GM23338 (cell line): ENCODE measurements at regions not wholly inside any gene's neighbourhood (a gene's known extent, or its start where the extent isn't known, plus 50 kb on each side); places are given as distances from the start of the nearest gene placed in this dataset.

ENCODE experiments used
- ATAC-seq: fragments of 200-7000 bp; cut with Tn5 transposase; 3 replicates; pipeline ENCODE4 v1.9.1; 2020
- DNase-seq: peaks from one replicate; pipeline ENCODE4 v3.0.0-alpha.2; 2015; ENCODE audit warnings: low spot score
- H2AFZ ChIP-seq: fragments of 200-600 bp; sonication (generic); 2 replicates; pipeline ENCODE4 v1.8.0; 2016; ENCODE audit warnings: antibody characterized with exemption, mild to moderate bottlenecking, moderate library complexity
- H3F3A ChIP-seq: fragments of 200-600 bp; sonication (generic); replicated peaks from 2 replicates; pipeline ENCODE4 v1.8.0; 2017; ENCODE audit warnings: antibody characterized with exemption, mixed run types, low read depth
- H3K27ac ChIP-seq: fragments of 200-600 bp; sonication (generic); 2 replicates; pipeline ENCODE4 v1.6.1; 2016; ENCODE audit warnings: low read depth
- H3K27me3 ChIP-seq: fragments of 200-600 bp; sonication (generic); 2 replicates; pipeline ENCODE4 v1.8.0; 2016; ENCODE audit warnings: mild to moderate bottlenecking, mixed run types, moderate library complexity; ENCODE audit not compliant: insufficient read depth
- H3K36me3 ChIP-seq: fragments of 200-600 bp; sonication (generic); 2 replicates; pipeline ENCODE4 v1.8.0; 2016; ENCODE audit warnings: mild to moderate bottlenecking; ENCODE audit not compliant: insufficient read depth
- H3K4me1 ChIP-seq: fragments of 200-600 bp; sonication (generic); 2 replicates; pipeline ENCODE4 v1.8.0; 2016; ENCODE audit warnings: mild to moderate bottlenecking, moderate library complexity; ENCODE audit not compliant: insufficient read depth
- H3K4me2 ChIP-seq: fragments of 200-600 bp; sonication (generic); 2 replicates; pipeline ENCODE4 v1.7.1; 2017; ENCODE audit warnings: mixed run types
- H3K4me3 ChIP-seq: fragments of 200-600 bp; sonication (generic); 2 replicates; pipeline ENCODE4 v1.6.1; 2016; ENCODE audit warnings: mixed run types
- H3K79me2 ChIP-seq: fragments of 200-600 bp; sonication (generic); replicated peaks from 2 replicates; pipeline ENCODE4 v1.8.0; 2017; ENCODE audit warnings: mild to moderate bottlenecking; ENCODE audit not compliant: insufficient read depth
- H3K9me2 ChIP-seq: fragments of 200-600 bp; sonication (generic); 2 replicates; pipeline ENCODE4 v1.8.0; 2017; ENCODE audit not compliant: insufficient read depth
- H4K20me1 ChIP-seq: fragments of 200-600 bp; sonication (generic); replicated peaks from 2 replicates; pipeline ENCODE4 v1.8.0; 2017; ENCODE audit warnings: mild to moderate bottlenecking; ENCODE audit not compliant: insufficient read depth
- H3K27ac Mint-ChIP-seq: 2 replicates; pipeline ENCODE4 v1.8.0; 2020; ENCODE audit warnings: inconsistent platforms, mild to moderate bottlenecking, moderate library complexity, mixed read lengths
- H3K27me3 Mint-ChIP-seq: 3 replicates; pipeline ENCODE4 v1.8.0; 2022; ENCODE audit warnings: low read depth, mild to moderate bottlenecking, moderate library complexity, mixed read lengths, inconsistent platforms; ENCODE audit not compliant: insufficient read depth, poor library complexity
- H3K36me3 Mint-ChIP-seq: 3 replicates; pipeline ENCODE4 v1.8.0; 2021; ENCODE audit warnings: low read depth, mild to moderate bottlenecking, inconsistent platforms, moderate library complexity, mixed read lengths
- H3K4me1 Mint-ChIP-seq: 3 replicates; pipeline ENCODE4 v1.8.0; 2020; ENCODE audit warnings: mild to moderate bottlenecking, inconsistent platforms, mixed read lengths
- H3K4me3 Mint-ChIP-seq: 3 replicates; pipeline ENCODE4 v1.8.0; 2021; ENCODE audit warnings: moderate library complexity, mild to moderate bottlenecking, inconsistent platforms, mixed read lengths
- H3K9me3 Mint-ChIP-seq: 3 replicates; pipeline ENCODE4 v1.8.0; 2020; ENCODE audit warnings: moderate library complexity, mild to moderate bottlenecking, inconsistent platforms, mixed read lengths
- EZH2 ChIP-seq: fragments of 200-600 bp; sonication (generic); IDR thresholded peaks from one replicate; pipeline ENCODE4 v1.8.0; 2017; ENCODE audit warnings: antibody characterized with exemption, mild to moderate bottlenecking, low read depth; ENCODE audit not compliant: unreplicated experiment
- EZH2phosphoT487 ChIP-seq: fragments of 200-600 bp; sonication (generic); IDR thresholded peaks from one replicate; pipeline ENCODE4 v1.8.1; 2018; ENCODE audit warnings: antibody characterized with exemption; ENCODE audit not compliant: unreplicated experiment
- JUNB ChIP-seq: IDR thresholded peaks from one replicate; pipeline ENCODE4 v1.6.1; 2016; ENCODE audit warnings: antibody characterized with exemption; ENCODE audit not compliant: unreplicated experiment
- NANOG ChIP-seq: IDR thresholded peaks from 2 replicates; pipeline ENCODE4 v1.6.1; 2016; ENCODE audit warnings: antibody characterized with exemption, borderline replicate concordance
- POLR2AphosphoS5 ChIP-seq: IDR thresholded peaks from 2 replicates; pipeline ENCODE4 v1.6.1; 2016; ENCODE audit warnings: antibody characterized with exemption, low read depth
- STAT1 ChIP-seq: IDR thresholded peaks from one replicate; pipeline ENCODE4 v1.6.1; 2016; ENCODE audit warnings: antibody characterized with exemption; ENCODE audit not compliant: unreplicated experiment
- ZNF114 ChIP-seq: fragments of 250-450 bp; sonication (Bioruptor Pico); IDR thresholded peaks from 2 replicates; pipeline ENCODE4 v1.5.0; 2020; ENCODE audit warnings: mild to moderate bottlenecking, moderate library complexity
- ZNF331 ChIP-seq: fragments of 250-450 bp; sonication (Bioruptor Pico); IDR thresholded peaks from 2 replicates; pipeline ENCODE4 v1.5.0; 2020; ENCODE audit warnings: low read depth, mild to moderate bottlenecking, moderate library complexity
- ZNF462 ChIP-seq: fragments of 250-450 bp; sonication (Bioruptor Pico); IDR thresholded peaks from 2 replicates; pipeline ENCODE4 v1.5.0; 2020; ENCODE audit warnings: mild to moderate bottlenecking, moderate library complexity

DNA sequence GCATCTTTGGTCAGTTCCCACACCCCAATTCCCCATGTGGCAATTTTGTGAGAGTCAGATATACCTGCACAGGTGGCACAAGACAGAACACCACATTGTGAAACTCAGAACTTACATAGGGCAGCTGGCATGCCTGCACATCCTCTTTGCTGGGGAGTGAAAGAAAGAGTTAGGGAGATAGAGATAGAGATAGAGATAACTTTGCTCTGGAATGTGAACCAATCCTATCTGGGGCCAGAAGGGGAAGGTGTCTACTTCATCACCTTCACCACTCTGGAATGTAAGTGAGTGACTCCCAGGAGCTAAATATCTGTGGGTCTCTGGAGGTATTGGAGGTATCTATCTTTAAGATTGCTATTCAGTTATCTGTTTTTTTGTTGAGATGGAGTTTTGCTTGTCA lies 289.2 kb downstream of the OGFRL1 start (continued):
- TF ChIP-seq ZNF462 (CRISPR knock-in tag) = no peak
- no peak for TF ChIP-seq EZH2
- TF ChIP-seq JUNB = no peak
- TF ChIP-seq POLR2AphosphoS5 = no peak
- TF ChIP-seq ZNF114 = no peak

DNA sequence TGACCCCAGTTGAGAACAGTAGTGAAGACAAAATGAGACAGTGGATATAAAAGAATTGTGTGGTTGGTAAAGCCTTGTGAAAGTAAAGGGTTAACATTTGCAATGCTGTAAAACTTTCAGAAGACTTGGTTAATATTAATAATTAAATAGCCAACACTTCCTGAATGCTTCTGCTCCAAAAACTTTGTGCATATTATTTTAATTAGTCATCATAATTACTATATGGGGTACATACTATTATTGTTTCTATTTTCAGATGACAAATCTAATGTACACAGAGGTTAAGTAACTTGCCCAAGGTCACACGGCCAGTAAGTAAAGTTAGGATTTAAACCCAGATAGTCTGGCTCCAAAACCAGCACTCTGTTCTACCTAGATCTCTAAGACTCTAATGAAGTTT lies 291.3 kb downstream of the OGFRL1 start:
- H3K27ac Mint-ChIP-seq = peak overlapping the region; percentile 31; the same call in 1 of the 2 replicates
- H3K4me3 ChIP-seq = no peak overlapping the region
- H3K4me1 ChIP-seq = no peaks in the 10 kb centered on the region
- no peaks in the 10 kb centered on the region for H3K36me3 Mint-ChIP-seq
- no peak overlapping the region for H3K4me2 ChIP-seq
- H3K27me3 Mint-ChIP-seq = peaks cover 3% of the 10 kb centered on the region
- ATAC-seq = no peak
- no peaks in the 10 kb centered on the region for H3F3A ChIP-seq
- no peak for DNase-seq
- no peaks in the 10 kb centered on the region for H3K79me2 ChIP-seq
- no peaks in the 10 kb centered on the region for H3K9me2 ChIP-seq
- H3K4me1 Mint-ChIP-seq = no peaks in the 10 kb centered on the region
- H3K36me3 ChIP-seq = no peaks in the 10 kb centered on the region
- no peaks in the 10 kb centered on the region for H3K27me3 ChIP-seq
- H3K27ac ChIP-seq = no peak overlapping the region
- no peak overlapping the region for H3K4me3 Mint-ChIP-seq
- H4K20me1 ChIP-seq = no peaks in the 10 kb centered on the region
- H3K9me3 Mint-ChIP-seq = no peaks in the 10 kb centered on the region
- H2AFZ ChIP-seq = no peak overlapping the region; the same call in 1 of the 2 replicates
- no peak for TF ChIP-seq POLR2AphosphoS5
- TF ChIP-seq ZNF462 (CRISPR knock-in tag) = no peak
- no peak for TF ChIP-seq JUNB
- TF ChIP-seq EZH2phosphoT487 = no peak
- no peak for TF ChIP-seq STAT1
- no peak for TF ChIP-seq ZNF114
- TF ChIP-seq NANOG = no peak
- no peak for TF ChIP-seq ZNF331
- no peak for TF ChIP-seq EZH2
